ENCODE measurements at regions not wholly inside any gene's neighbourhood (a gene's known extent, or its start where the extent isn't known, plus 50 kb on each side); places are given as distances from the start of the nearest gene placed in this dataset.

- TF ChIP-seq, protein P1, sequence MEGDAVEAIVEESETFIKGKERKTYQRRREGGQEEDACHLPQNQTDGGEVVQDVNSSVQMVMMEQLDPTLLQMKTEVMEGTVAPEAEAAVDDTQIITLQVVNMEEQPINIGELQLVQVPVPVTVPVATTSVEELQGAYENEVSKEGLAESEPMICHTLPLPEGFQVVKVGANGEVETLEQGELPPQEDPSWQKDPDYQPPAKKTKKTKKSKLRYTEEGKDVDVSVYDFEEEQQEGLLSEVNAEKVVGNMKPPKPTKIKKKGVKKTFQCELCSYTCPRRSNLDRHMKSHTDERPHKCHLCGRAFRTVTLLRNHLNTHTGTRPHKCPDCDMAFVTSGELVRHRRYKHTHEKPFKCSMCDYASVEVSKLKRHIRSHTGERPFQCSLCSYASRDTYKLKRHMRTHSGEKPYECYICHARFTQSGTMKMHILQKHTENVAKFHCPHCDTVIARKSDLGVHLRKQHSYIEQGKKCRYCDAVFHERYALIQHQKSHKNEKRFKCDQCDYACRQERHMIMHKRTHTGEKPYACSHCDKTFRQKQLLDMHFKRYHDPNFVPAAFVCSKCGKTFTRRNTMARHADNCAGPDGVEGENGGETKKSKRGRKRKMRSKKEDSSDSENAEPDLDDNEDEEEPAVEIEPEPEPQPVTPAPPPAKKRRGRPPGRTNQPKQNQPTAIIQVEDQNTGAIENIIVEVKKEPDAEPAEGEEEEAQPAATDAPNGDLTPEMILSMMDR (IDR thresholded peaks at IDR 0.05), result no peak
- no peak for TF ChIP-seq ZFX (IDR thresholded peaks at IDR 0.05; ENCODE audit: borderline replicate concordance)
Observed at GRCh38 chr17:68693466-68693865, 92.3 kb upstream of the FAM20A start.
